Pulmonary artery endothelial cell (primary cell): ENCODE measurements at regions not wholly inside any gene's neighbourhood (a gene's known extent, or its start where the extent isn't known, plus 50 kb on each side); places are given as distances from the start of the nearest gene placed in this dataset.

Experiments
- DNase-seq: peaks from one replicate; pipeline ENCODE4 v3.0.0-alpha.2; 2011; ENCODE audit warnings: low read depth, low spot score

- no peak for DNase-seq
These were observed 64.4 kb upstream of the HRH1 start for GRCh38 chr3:11089931-11090330.

DNA sequence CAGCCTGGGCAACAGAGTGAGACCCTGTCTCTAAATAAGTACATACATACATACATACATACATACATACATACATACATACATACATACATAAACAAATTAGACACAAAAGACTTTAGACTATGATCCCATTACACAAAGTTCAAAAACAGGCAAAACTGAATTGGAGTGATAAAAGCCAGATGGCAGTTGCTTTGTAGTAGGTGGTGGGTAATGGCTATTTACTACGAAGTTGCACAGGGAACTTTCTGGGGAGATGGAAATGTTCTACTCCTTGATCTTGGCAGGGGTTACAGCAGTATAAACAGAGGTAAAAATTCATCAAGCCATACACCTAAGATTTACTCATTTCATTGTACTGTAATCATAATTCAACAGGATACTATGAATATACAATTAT, 63.7 kb upstream of the HRH1 start:
- DNase-seq = no peak

- no peak for DNase-seq
These were observed 63.2 kb upstream of the HRH1 start for GRCh38 chr3:11091088-11091590.

DNA sequence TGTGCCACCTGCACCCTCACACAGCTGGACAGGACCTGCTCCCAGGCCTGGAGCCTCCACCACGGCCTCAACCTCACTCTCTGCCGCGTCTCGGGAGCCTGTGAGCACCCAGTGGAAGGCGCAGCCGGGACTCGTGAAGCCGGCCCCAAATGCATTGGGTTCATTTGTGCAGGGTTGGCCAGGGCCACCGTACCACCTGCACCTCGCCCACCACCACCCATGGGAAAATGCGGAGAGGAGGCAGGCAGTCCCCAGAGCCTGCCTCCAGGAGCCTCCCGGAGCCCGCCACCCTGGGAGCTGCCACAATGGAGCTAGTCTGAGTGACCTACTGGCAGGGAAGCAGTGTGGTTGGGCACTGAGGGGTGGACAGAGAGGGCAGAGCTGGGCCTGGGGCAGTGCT, 62.5 kb upstream of the HRH1 start:
- DNase-seq = no peak

DNA sequence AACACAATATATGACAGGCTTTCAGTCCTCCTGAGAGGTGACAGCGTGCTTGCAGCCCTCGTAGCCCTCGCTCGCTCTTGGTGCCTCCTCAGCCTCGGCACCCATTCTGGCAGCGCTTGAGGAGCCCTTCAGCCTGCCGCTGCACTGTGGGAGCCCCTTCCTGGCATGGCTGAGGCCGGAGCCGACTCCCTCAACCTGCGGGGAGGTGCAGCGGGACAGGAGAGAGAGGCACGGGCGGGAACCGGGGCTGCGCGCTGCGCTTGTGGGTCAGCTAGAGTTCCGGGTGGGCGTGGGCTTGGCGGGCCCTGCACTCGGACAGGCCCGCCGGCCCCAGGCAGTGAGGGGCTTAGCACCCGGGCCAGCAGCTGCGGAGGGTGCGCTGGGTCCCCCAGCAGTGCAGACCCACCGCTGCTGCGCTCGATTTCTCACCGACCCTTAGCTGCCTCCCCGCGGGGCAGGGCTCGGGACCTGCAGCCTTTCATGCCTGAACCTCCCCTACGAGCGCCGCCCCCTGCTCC, 60.4 kb upstream of the HRH1 start:
- DNase-seq = no peak

DNA sequence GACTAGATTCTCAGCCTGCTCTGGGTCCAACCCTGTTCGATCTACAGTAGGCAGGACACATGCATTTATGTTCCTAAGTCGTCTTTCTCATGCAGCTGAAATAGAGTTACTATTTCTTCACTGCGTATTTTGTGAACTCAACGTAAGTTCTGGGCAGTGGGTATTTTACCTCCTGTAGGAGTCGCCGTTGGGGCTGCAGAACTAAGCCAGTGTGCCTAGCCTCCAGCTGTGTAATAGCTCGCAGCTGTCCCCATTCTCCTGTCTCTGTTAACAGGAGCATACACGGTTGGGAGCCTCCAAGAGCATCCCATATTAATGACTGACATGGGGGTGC, 58.4 kb upstream of the HRH1 start:
- no peak for DNase-seq

- DNase-seq = peak; percentile 24
These were observed 57.8 kb upstream of the HRH1 start for GRCh38 chr3:11096266-11097139.

DNA sequence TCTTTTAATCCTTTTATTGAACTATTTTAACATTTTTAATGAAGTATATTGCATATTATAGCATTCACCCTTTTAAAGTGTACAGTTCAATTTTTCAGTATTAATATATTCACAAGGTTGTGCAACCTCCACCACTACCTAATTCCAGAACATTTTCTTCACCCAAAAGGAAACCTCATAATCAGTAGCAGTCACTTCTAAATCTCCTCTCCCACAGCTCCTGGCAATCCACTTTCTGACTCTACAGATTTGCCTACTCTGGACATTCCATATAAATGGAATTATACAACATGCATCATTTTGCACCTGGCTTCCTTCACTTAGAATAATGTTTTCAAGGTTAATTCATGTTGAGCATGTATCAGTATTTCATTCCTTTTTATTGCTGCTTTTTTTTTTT, 55.0 kb upstream of the HRH1 start:
- no peak for DNase-seq
